ENCODE measurements at regions not wholly inside any gene's neighbourhood (a gene's known extent, or its start where the extent isn't known, plus 50 kb on each side); places are given as distances from the start of the nearest gene placed in this dataset.

DNA sequence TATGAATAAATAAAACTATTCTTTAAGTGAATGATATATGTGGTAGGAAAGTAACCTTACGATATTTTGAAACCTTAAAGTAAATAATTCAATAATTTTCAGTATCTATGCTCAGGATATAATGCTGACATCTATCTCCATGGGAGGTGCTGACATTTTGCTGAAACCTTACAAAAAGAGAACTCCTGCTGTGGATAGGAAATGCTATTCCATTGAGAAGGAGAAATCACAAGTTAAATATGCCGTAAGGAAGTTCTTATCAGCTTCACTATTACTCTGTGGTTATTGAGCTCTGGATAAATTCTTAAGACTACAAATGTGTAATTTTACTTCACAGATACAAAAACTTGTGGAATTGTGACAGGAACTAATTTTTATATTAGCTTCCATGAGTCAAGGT is 722.1 kb downstream of the TMTC2 start:
- DNase-seq, result no peak
- H2AFZ ChIP-seq (ENCODE audit: low read length), result no peak overlapping the region
- H3K4me1 ChIP-seq (ENCODE audit: low read length), result no peaks in the 10 kb centered on the region
- H3K4me2 ChIP-seq (ENCODE audit: low read depth, low read length, poor library complexity, severe bottlenecking), result no peak overlapping the region
- no peak overlapping the region for H3K27ac ChIP-seq (ENCODE audit: low read length)
- no peaks in the 10 kb centered on the region for H4K20me1 ChIP-seq (ENCODE audit: insufficient read depth, low read depth, low read length)
- no peaks in the 10 kb centered on the region for H3K79me2 ChIP-seq (ENCODE audit: low read length)
- H3K4me3 ChIP-seq (ENCODE audit: low read length), result no peak overlapping the region
- no peaks in the 10 kb centered on the region for H3K9me2 ChIP-seq (replicated peaks; ENCODE audit: insufficient read depth, low read length)
- no peaks in the 10 kb centered on the region for H3K27me3 ChIP-seq (ENCODE audit: low read length)
- peaks cover 15% of the 10 kb centered on the region; the same call in 1 of the 2 replicates for H3K9me3 ChIP-seq (ENCODE audit: low read length)
- no peak overlapping the region for H3K9ac ChIP-seq (ENCODE audit: low read length)
- no peaks in the 10 kb centered on the region for H3K36me3 ChIP-seq (ENCODE audit: insufficient read depth, low read length)

DNA sequence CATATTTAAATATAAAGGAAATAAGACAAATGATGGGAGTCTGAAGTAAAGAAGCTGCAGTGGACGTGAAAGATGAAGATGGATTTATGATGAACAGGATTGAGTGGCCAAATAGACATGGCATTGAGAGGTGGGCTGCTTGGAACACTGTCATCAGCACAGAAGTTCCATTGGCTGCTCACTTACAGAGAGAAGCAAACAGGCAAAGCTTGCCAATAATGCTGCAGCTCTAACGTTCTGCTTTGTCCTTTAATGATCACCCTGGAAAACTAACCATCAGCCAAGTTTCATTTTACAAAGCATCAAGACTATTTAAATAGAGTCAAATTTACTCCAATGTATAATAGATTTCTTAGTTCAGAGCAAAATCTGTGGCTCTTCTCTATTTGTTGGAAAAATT is 721.4 kb downstream of the TMTC2 start:
- H3K27ac ChIP-seq (ENCODE audit: low read length), result no peak overlapping the region
- no peaks in the 10 kb centered on the region for H3K79me2 ChIP-seq (ENCODE audit: low read length)
- no peaks in the 10 kb centered on the region for H3K27me3 ChIP-seq (ENCODE audit: low read length)
- no peak overlapping the region for H2AFZ ChIP-seq (ENCODE audit: low read length)
- H3K9me3 ChIP-seq (ENCODE audit: low read length), result peaks cover 15% of the 10 kb centered on the region; the same call in 1 of the 2 replicates
- H3K9ac ChIP-seq (ENCODE audit: low read length), result no peak overlapping the region
- no peaks in the 10 kb centered on the region for H3K9me2 ChIP-seq (replicated peaks; ENCODE audit: insufficient read depth, low read length)
- no peak overlapping the region for H3K4me3 ChIP-seq (ENCODE audit: low read length)
- H4K20me1 ChIP-seq (ENCODE audit: insufficient read depth, low read depth, low read length), result no peaks in the 10 kb centered on the region
- H3K36me3 ChIP-seq (ENCODE audit: insufficient read depth, low read length), result no peaks in the 10 kb centered on the region
- no peak for DNase-seq
- no peaks in the 10 kb centered on the region for H3K4me1 ChIP-seq (ENCODE audit: low read length)
- H3K4me2 ChIP-seq (ENCODE audit: low read depth, low read length, poor library complexity, severe bottlenecking), result no peak overlapping the region

DNA sequence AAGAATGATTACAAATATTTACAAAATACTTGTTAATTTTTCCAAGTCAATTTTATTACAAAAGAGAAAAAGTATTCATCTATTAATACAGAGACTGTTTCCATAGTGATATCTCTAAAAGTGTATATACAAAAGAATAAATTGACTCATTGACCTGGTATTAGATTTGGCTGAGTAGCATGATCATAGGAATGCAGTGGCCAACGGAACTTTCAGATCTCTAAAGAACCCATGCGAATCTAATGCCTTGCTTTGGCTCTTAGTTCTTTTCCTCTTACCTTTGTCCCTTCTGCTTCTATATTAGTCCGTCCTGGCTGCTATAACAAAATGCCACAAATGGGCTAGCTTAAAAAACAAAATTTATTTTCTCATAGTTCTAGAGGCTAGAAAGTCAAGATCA is 717.8 kb downstream of the TMTC2 start:
- H2AFZ ChIP-seq (ENCODE audit: low read length), result no peak overlapping the region
- no peak overlapping the region for H3K4me3 ChIP-seq (ENCODE audit: low read length)
- DNase-seq, result no peak
- peaks cover 12% of the 10 kb centered on the region; the same call in 1 of the 2 replicates for H3K9me3 ChIP-seq (ENCODE audit: low read length)
- no peaks in the 10 kb centered on the region for H3K79me2 ChIP-seq (ENCODE audit: low read length)
- no peak overlapping the region for H3K4me2 ChIP-seq (ENCODE audit: low read depth, low read length, poor library complexity, severe bottlenecking)
- no peaks in the 10 kb centered on the region for H3K9me2 ChIP-seq (replicated peaks; ENCODE audit: insufficient read depth, low read length)
- no peaks in the 10 kb centered on the region for H4K20me1 ChIP-seq (ENCODE audit: insufficient read depth, low read depth, low read length)
- H3K27ac ChIP-seq (ENCODE audit: low read length), result no peak overlapping the region
- no peaks in the 10 kb centered on the region for H3K4me1 ChIP-seq (ENCODE audit: low read length)
- no peak overlapping the region for H3K9ac ChIP-seq (ENCODE audit: low read length)
- no peaks in the 10 kb centered on the region for H3K27me3 ChIP-seq (ENCODE audit: low read length)
- no peaks in the 10 kb centered on the region for H3K36me3 ChIP-seq (ENCODE audit: insufficient read depth, low read length)

DNA sequence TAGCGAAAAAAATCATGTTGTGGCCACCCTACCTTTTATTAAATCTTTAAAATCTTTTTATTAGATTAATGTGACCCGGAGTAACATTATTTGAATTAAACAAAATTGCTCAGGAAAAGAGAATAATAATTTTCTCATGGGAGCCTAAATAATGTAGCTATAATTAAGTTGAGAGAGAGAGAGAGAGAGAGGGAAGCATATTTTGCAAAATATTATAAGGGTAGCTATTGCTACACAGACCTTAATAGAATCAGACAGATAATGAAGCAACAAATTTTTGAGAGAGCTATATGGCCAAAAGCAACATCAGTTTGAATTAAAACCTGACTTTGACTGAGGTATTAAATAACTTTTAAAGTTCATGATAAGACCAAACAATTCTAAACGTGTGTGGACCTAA is 703.5 kb downstream of the TMTC2 start:
- Histone ChIP-seq H3K4me2 (ENCODE audit: low read depth, low read length, poor library complexity, severe bottlenecking) (no peak overlapping the region), H2AFZ (ENCODE audit: low read length) (no peak overlapping the region), H4K20me1 (ENCODE audit: insufficient read depth, low read depth, low read length) (no peaks in the 10 kb centered on the region), H3K4me1 (ENCODE audit: low read length) (no peaks in the 10 kb centered on the region), H3K36me3 (ENCODE audit: insufficient read depth, low read length) (no peaks in the 10 kb centered on the region), H3K79me2 (ENCODE audit: low read length) (no peaks in the 10 kb centered on the region), H3K9ac (ENCODE audit: low read length) (no peak overlapping the region), H3K4me3 (ENCODE audit: low read length) (no peak overlapping the region), H3K9me3 (ENCODE audit: low read length) (peaks cover 6% of the 10 kb centered on the region; the same call in 1 of the 2 replicates), H3K27me3 (ENCODE audit: low read length) (no peaks in the 10 kb centered on the region), H3K27ac (ENCODE audit: low read length) (no peak overlapping the region), H3K9me2 (replicated peaks; ENCODE audit: insufficient read depth, low read length) (no peaks in the 10 kb centered on the region)
- no peak for DNase-seq

DNA sequence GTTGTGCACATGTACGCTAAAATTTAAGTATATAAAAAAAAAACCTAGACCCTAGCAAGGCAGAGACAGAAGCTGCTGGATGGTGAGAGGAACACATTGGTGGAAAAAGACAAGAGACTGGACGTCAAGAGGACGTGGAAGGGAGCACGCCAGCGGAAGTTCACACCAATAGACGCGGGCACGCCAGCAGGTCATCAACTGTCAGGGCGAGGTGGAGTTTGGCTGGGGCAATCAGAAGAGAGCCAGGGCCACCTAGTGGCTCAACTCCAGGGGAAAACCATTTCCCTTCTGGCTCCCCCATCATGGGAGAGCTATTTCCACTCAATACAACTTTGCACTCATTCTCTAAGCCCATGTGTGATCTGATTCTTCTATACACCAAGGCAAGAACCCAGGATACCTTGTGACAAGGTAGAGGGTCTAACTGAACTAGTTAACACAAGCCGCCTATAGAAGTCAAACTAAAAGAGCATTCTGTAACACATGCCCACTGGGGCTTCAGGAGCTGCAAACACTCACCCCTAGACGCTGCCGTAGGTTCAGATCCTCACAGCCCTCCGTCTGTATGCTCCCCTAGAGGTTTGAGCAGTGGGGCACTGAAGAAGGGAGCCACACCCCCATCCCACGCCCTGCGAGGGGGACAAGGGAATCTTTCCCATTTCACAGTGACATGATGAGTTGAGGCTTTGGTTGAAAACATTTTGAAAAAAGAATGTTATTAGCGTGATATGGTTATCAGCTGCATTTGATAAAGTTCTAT is 702.7 kb downstream of the TMTC2 start:
- Histone ChIP-seq H3K79me2 (ENCODE audit: low read length) (no peaks in the 10 kb centered on the region), H3K9me3 (ENCODE audit: low read length) (peaks cover 6% of the 10 kb centered on the region; the same call in 1 of the 2 replicates), H3K27me3 (ENCODE audit: low read length) (no peaks in the 10 kb centered on the region), H4K20me1 (ENCODE audit: insufficient read depth, low read depth, low read length) (no peaks in the 10 kb centered on the region), H2AFZ (ENCODE audit: low read length) (no peak overlapping the region), H3K9me2 (replicated peaks; ENCODE audit: insufficient read depth, low read length) (no peaks in the 10 kb centered on the region), H3K4me3 (ENCODE audit: low read length) (no peak overlapping the region), H3K36me3 (ENCODE audit: insufficient read depth, low read length) (no peaks in the 10 kb centered on the region), H3K9ac (ENCODE audit: low read length) (no peak overlapping the region), H3K4me1 (ENCODE audit: low read length) (no peaks in the 10 kb centered on the region), H3K4me2 (ENCODE audit: low read depth, low read length, poor library complexity, severe bottlenecking) (no peak overlapping the region), H3K27ac (ENCODE audit: low read length) (no peak overlapping the region)
- DNase-seq, result no peak

DNA sequence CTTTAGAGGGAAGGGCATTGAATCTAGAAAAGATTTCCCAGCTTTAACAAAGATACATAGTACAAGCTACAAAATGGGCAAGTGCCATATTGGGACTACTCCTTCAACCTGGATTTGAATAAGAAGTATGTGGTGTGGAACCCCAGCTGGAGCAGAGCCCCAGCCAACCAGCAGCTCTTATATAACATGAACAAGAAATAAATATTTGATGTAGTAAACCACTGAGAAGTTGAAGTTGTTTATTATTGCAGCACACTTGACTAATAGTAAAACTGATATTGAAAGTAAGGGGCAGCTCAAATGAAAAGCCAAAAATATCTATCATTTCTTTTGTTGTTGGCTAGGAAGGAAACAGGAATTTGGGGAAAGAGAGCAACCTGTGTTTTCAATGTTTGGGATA is 701.8 kb downstream of the TMTC2 start:
- Histone ChIP-seq H3K79me2 (ENCODE audit: low read length) (no peaks in the 10 kb centered on the region), H3K9me2 (replicated peaks; ENCODE audit: insufficient read depth, low read length) (no peaks in the 10 kb centered on the region), H3K4me1 (ENCODE audit: low read length) (no peaks in the 10 kb centered on the region), H3K36me3 (ENCODE audit: insufficient read depth, low read length) (no peaks in the 10 kb centered on the region), H3K27ac (ENCODE audit: low read length) (no peak overlapping the region), H3K4me3 (ENCODE audit: low read length) (no peak overlapping the region), H3K9me3 (ENCODE audit: low read length) (peaks cover 6% of the 10 kb centered on the region; the same call in 1 of the 2 replicates), H2AFZ (ENCODE audit: low read length) (no peak overlapping the region), H3K27me3 (ENCODE audit: low read length) (no peaks in the 10 kb centered on the region), H4K20me1 (ENCODE audit: insufficient read depth, low read depth, low read length) (no peaks in the 10 kb centered on the region), H3K4me2 (ENCODE audit: low read depth, low read length, poor library complexity, severe bottlenecking) (no peak overlapping the region), H3K9ac (ENCODE audit: low read length) (no peak overlapping the region)
- no peak for DNase-seq

DNA sequence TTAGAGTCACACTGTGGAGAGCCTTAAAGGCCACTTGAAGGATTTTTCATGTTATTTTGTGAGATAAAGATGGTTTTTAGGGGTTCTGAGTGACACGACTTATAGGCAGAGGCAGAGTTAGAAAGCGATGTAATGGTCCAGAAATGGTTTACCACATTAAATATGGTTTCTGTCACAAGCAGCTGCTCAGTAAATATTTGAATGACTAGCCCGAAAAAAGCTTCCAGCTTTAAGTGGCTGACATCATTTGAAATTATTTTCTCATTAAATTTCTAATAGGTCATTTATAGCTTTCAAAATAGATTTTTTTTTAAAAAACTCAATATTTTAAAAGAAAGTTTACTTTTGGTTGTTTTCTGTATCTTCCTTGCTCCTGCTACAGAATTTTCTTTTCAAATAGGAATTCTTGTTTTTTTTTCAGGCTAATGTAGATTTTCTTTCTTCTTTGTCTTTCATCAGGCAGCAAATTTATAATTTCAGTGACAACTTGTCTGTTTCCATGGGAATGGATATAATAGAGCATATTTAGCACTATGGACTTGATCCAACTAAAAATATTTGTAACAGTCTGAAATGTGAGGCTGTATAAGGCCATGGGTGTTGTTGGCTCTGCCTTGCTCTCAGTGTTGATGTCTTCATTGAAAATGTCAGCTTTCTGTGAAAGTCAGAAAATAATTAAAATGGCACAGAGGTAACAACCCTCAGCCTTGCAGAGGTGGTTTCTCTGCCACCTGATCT is 700.0 kb downstream of the TMTC2 start:
- no peak for DNase-seq
- no peaks in the 10 kb centered on the region for H3K27me3 ChIP-seq (ENCODE audit: low read length)
- peaks cover 6% of the 10 kb centered on the region; the same call in 1 of the 2 replicates for H3K9me3 ChIP-seq (ENCODE audit: low read length)
- H3K27ac ChIP-seq (ENCODE audit: low read length), result no peak overlapping the region
- no peaks in the 10 kb centered on the region for H3K9me2 ChIP-seq (replicated peaks; ENCODE audit: insufficient read depth, low read length)
- H3K79me2 ChIP-seq (ENCODE audit: low read length), result no peaks in the 10 kb centered on the region
- H3K9ac ChIP-seq (ENCODE audit: low read length), result no peak overlapping the region
- no peak overlapping the region for H2AFZ ChIP-seq (ENCODE audit: low read length)
- H3K36me3 ChIP-seq (ENCODE audit: insufficient read depth, low read length), result no peaks in the 10 kb centered on the region
- no peak overlapping the region for H3K4me3 ChIP-seq (ENCODE audit: low read length)
- no peaks in the 10 kb centered on the region for H4K20me1 ChIP-seq (ENCODE audit: insufficient read depth, low read depth, low read length)
- no peaks in the 10 kb centered on the region for H3K4me1 ChIP-seq (ENCODE audit: low read length)
- no peak overlapping the region for H3K4me2 ChIP-seq (ENCODE audit: low read depth, low read length, poor library complexity, severe bottlenecking)

DNA sequence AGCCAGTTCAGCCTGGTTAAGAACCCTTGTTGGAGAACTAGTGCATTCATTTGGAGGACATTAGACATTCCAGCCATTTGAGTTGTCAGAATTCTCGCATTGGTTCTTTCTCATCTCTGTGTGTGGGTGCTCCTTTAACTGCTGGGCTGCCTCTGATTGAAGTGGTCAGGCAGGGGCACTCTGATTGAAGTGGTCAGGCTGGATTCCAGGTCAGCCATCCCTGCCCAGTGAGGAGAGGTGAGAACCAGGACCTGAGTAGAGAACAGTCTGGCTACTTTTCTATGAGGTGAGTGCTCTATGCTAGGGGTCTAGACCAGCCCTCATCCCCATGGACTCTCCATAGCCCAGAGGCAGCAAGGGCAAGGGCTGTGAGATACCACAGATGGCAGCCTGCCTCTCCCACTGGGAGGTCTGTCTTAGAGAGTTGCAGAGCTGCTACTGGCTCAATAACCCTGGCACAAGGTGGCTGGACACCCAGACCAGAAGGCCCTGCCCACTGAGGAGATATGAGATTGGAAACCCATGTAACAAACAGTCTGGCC is 691.6 kb downstream of the TMTC2 start:
- Histone ChIP-seq H3K36me3 (ENCODE audit: insufficient read depth, low read length) (no peaks in the 10 kb centered on the region), H4K20me1 (ENCODE audit: insufficient read depth, low read depth, low read length) (no peaks in the 10 kb centered on the region), H3K9me3 (ENCODE audit: low read length) (peaks cover 20% of the 10 kb centered on the region), H3K27ac (ENCODE audit: low read length) (no peak overlapping the region), H3K27me3 (ENCODE audit: low read length) (no peaks in the 10 kb centered on the region), H3K9me2 (replicated peaks; ENCODE audit: insufficient read depth, low read length) (no peaks in the 10 kb centered on the region), H3K4me2 (ENCODE audit: low read depth, low read length, poor library complexity, severe bottlenecking) (no peak overlapping the region), H3K4me3 (ENCODE audit: low read length) (no peak overlapping the region), H2AFZ (ENCODE audit: low read length) (no peak overlapping the region), H3K4me1 (ENCODE audit: low read length) (no peaks in the 10 kb centered on the region), H3K79me2 (ENCODE audit: low read length) (no peaks in the 10 kb centered on the region), H3K9ac (ENCODE audit: low read length) (no peak overlapping the region)
- no peak for DNase-seq
